IMR-90 (cell line): ENCODE measurements at regions not wholly inside any gene's neighbourhood (a gene's known extent, or its start where the extent isn't known, plus 50 kb on each side); places are given as distances from the start of the nearest gene placed in this dataset.

Experiments
- ATAC-seq: fragments of 200-7000 bp; cut with Tn5 transposase; 2 replicates; pipeline ENCODE4 v1.9.1; 2020; ENCODE audit warnings: low read depth, mild to moderate bottlenecking, moderate library complexity
- BruUV-seq: library from RNA; stranded (reverse); fragments of 400-500 nt; replicated peaks from 2 replicates; lab custom pipeline; 2021; lab: Mats Ljungman, UMichigan
- CTCF ChIA-PET: fragments of 300-600 bp; formaldehyde crosslinking; extraction: SDS; loops from one replicate; lab custom pipeline; 2021; ENCODE audit warnings: antibody characterized with exemption; lab: Yijun Ruan, JAX
- POLR2A ChIA-PET: fragments of 300-600 bp; sonication (Branson Sonifier 250); formaldehyde crosslinking; loops from one replicate; lab custom pipeline; 2022; ENCODE audit warnings: antibody characterized with exemption; ENCODE audit not compliant: unreplicated experiment; lab: Charles Lee
- DNase-seq: peaks from one replicate; pipeline ENCODE4 v3.0.0; 2013
- H2AFZ ChIP-seq: replicated peaks from 2 replicates; pipeline ENCODE3; 2013; ENCODE audit warnings: low read length, mild to moderate bottlenecking; ENCODE audit not compliant: poor library complexity
- H2AK5ac ChIP-seq: 2 replicates; pipeline ENCODE4 v1.6.1; 2013; ENCODE audit warnings: low read depth, low read length, inconsistent platforms
- H2AK9ac ChIP-seq: replicated peaks from 2 replicates; pipeline ENCODE3; 2013; ENCODE audit warnings: mild to moderate bottlenecking, low read depth, low read length, moderate library complexity; ENCODE audit not compliant: poor library complexity
- H2BK120ac ChIP-seq: 2 replicates; pipeline ENCODE4 v1.6.1; 2013; ENCODE audit warnings: low read depth, low read length, inconsistent platforms
- H2BK15ac ChIP-seq: 3 replicates; pipeline ENCODE4 v1.6.1; 2013; ENCODE audit warnings: low read depth, low read length, inconsistent platforms
- H2BK20ac ChIP-seq: 2 replicates; pipeline ENCODE4 v1.6.1; 2013; ENCODE audit warnings: low read depth, mild to moderate bottlenecking, inconsistent platforms, low read length, moderate library complexity
- H2BK5ac ChIP-seq: 2 replicates; pipeline ENCODE4 v1.6.1; 2013; ENCODE audit warnings: mild to moderate bottlenecking, low read depth, low read length, inconsistent platforms; ENCODE audit not compliant: poor library complexity, severe bottlenecking
- H3K14ac ChIP-seq: replicated peaks from 2 replicates; pipeline ENCODE4 v1.6.1; 2013; ENCODE audit warnings: low read depth, low read length, inconsistent platforms
- H3K18ac ChIP-seq: 2 replicates; pipeline ENCODE4 v1.6.1; 2013; ENCODE audit warnings: low read depth, low read length, control low read depth
- H3K23ac ChIP-seq: 2 replicates; pipeline ENCODE4 v1.6.1; 2013; ENCODE audit warnings: low read depth, low read length, inconsistent platforms
- H3K27ac ChIP-seq: 2 replicates; pipeline ENCODE4 v1.5.1; 2013; ENCODE audit warnings: mild to moderate bottlenecking, control low read depth, low read length; ENCODE audit not compliant: insufficient read depth
- H3K27me3 ChIP-seq: 2 replicates; pipeline ENCODE4 v1.6.1; 2013; ENCODE audit warnings: low read length; ENCODE audit not compliant: control insufficient read depth, insufficient read depth
- H3K36me3 ChIP-seq: 2 replicates; pipeline ENCODE4 v1.6.1; 2013; ENCODE audit warnings: low read length, mixed read lengths; ENCODE audit not compliant: control insufficient read depth, insufficient read depth
- H3K4ac ChIP-seq: 2 replicates; pipeline ENCODE4 v1.6.1; 2013; ENCODE audit warnings: low read depth, low read length, inconsistent platforms
- H3K4me1 ChIP-seq: 2 replicates; pipeline ENCODE4 v1.6.1; 2013; ENCODE audit warnings: low read length, mixed read lengths; ENCODE audit not compliant: control insufficient read depth, insufficient read depth
- H3K4me2 ChIP-seq: 2 replicates; pipeline ENCODE4 v1.6.1; 2013; ENCODE audit warnings: low read depth, mild to moderate bottlenecking, control low read depth, low read length, moderate library complexity
- H3K4me3 ChIP-seq: 2 replicates; pipeline ENCODE4 v1.5.1; 2013; ENCODE audit warnings: low read depth, mild to moderate bottlenecking, control low read depth, low read length, moderate library complexity; ENCODE audit not compliant: insufficient read depth
- H3K56ac ChIP-seq: 2 replicates; pipeline ENCODE4 v1.6.1; 2013; ENCODE audit warnings: low read length, inconsistent platforms; ENCODE audit not compliant: insufficient read depth; ENCODE audit errors: extremely low read depth
- H3K79me1 ChIP-seq, 2 experiments: 2 replicates each; pipeline ENCODE4 v1.6.1; 2013; ENCODE audit warnings: low read length in 2 of 2, inconsistent platforms in 1 of 2, low read depth in 1 of 2
- H3K9ac ChIP-seq: 2 replicates; pipeline ENCODE4 v1.6.1; 2013; ENCODE audit warnings: low read depth, low read length, control low read depth
- H3K9me1 ChIP-seq: 2 replicates; pipeline ENCODE4 v1.6.1; 2013; ENCODE audit warnings: low read length, inconsistent platforms; ENCODE audit not compliant: insufficient read depth
- H3K9me3 ChIP-seq: 2 replicates; pipeline ENCODE4 v1.6.1; 2013; ENCODE audit warnings: low read length; ENCODE audit not compliant: control insufficient read depth, insufficient read depth
- H4K20me1 ChIP-seq: 2 replicates; pipeline ENCODE4 v1.6.1; 2013; ENCODE audit warnings: low read length, inconsistent platforms; ENCODE audit not compliant: insufficient read depth
- H4K5ac ChIP-seq: 2 replicates; pipeline ENCODE4 v1.6.1; 2013; ENCODE audit warnings: mild to moderate bottlenecking, low read depth, low read length, control low read depth
- H4K8ac ChIP-seq, 2 experiments: 2 replicates each; pipeline ENCODE4 v1.6.1; 2013; ENCODE audit warnings: low read depth in 2 of 2, low read length in 2 of 2, control low read depth in 1 of 2, inconsistent platforms in 1 of 2
- H4K91ac ChIP-seq: 2 replicates; pipeline ENCODE4 v1.6.1; 2013; ENCODE audit warnings: low read depth, low read length, inconsistent platforms; ENCODE audit not compliant: insufficient read depth
- BHLHE40 ChIP-seq: fragments of 150-350 bp; IDR thresholded peaks from 2 replicates; pipeline ENCODE4 v1.6.1; 2016; ENCODE audit warnings: mild to moderate bottlenecking, low read depth, low read length
- CEBPB ChIP-seq: IDR thresholded peaks from 2 replicates; pipeline ENCODE4 v1.6.1; 2012; ENCODE audit warnings: low read depth, low read length, improper control_type of control experiment
- CHD1 ChIP-seq: IDR thresholded peaks from 2 replicates; pipeline ENCODE4 v1.6.1; 2012; ENCODE audit warnings: low read depth, low read length, improper control_type of control experiment
- CTCF ChIP-seq: conservative IDR thresholded peaks from 2 replicates; pipeline ENCODE4 v1.5.1; 2012; ENCODE audit warnings: mild to moderate bottlenecking, low read depth, low read length, improper control_type of control experiment
- ELK1 ChIP-seq: fragments of 150-350 bp; IDR thresholded peaks from 2 replicates; pipeline ENCODE4 v1.6.1; 2016; ENCODE audit warnings: low read depth, mild to moderate bottlenecking, low read length, moderate library complexity, borderline replicate concordance
- FOS ChIP-seq: fragments of 150-350 bp; IDR thresholded peaks from 2 replicates; pipeline ENCODE4 v1.6.1; 2016; ENCODE audit warnings: low read depth, low read length
- MAFK ChIP-seq: IDR thresholded peaks from 2 replicates; pipeline ENCODE4 v1.6.1; 2012; ENCODE audit warnings: low read depth, low read length, improper control_type of control experiment
- MAZ ChIP-seq: IDR thresholded peaks from 2 replicates; pipeline ENCODE4 v1.6.1; 2012; ENCODE audit warnings: low read depth, mild to moderate bottlenecking, low read length, improper control_type of control experiment, moderate library complexity, borderline replicate concordance
- MXI1 ChIP-seq: IDR thresholded peaks from 2 replicates; pipeline ENCODE4 v1.6.1; 2012; ENCODE audit warnings: low read depth, mild to moderate bottlenecking, low read length, moderate library complexity, borderline replicate concordance
- NFE2L2 ChIP-seq: fragments of 150-350 bp; IDR thresholded peaks from 2 replicates; pipeline ENCODE4 v1.6.1; 2016; ENCODE audit warnings: low read depth, mild to moderate bottlenecking, low read length
- POLR2A ChIP-seq: IDR thresholded peaks from 2 replicates; pipeline ENCODE4 v1.6.1; 2012; ENCODE audit warnings: mild to moderate bottlenecking, low read depth, low read length
- RAD21 ChIP-seq: IDR thresholded peaks from 2 replicates; pipeline ENCODE4 v1.6.1; 2012; ENCODE audit warnings: low read length, improper control_type of control experiment
- RCOR1 ChIP-seq: IDR thresholded peaks from 2 replicates; pipeline ENCODE4 v1.6.1; 2012; ENCODE audit warnings: mild to moderate bottlenecking, low read length, improper control_type of control experiment; ENCODE audit not compliant: insufficient replicate concordance
- RFX5 ChIP-seq: IDR thresholded peaks from 2 replicates; pipeline ENCODE4 v1.8.0; 2012; ENCODE audit warnings: low read depth, mild to moderate bottlenecking, low read length, moderate library complexity
- SMC3 ChIP-seq: fragments of 150-350 bp; IDR thresholded peaks from 2 replicates; pipeline ENCODE4 v1.6.1; 2016; ENCODE audit warnings: low read depth, mild to moderate bottlenecking, antibody characterized with exemption, low read length, moderate library complexity
- USF2 ChIP-seq: fragments of 150-350 bp; IDR thresholded peaks from 2 replicates; pipeline ENCODE4 v1.6.1; 2017; ENCODE audit warnings: mild to moderate bottlenecking, antibody characterized with exemption, low read length, low read depth
- WGBS, 2 experiments: methylation state at CpG; one replicate each; pipeline versions ENCODE4 v1.1.5 to v1.1.7; 2013; ENCODE audit warnings: missing lambda C conversion rate in 2 of 2; ENCODE audit not compliant: insufficient read length in 1 of 2; ENCODE audit errors: extremely low coverage in 2 of 2; 5-methylcytosine and 5-hydroxymethylcytosine counted together
- dilution Hi-C: fragments of 300-500 bp; cut with HindIII; formaldehyde crosslinking; loops from one replicate; pipeline ENCODE4 v1.14.3; 2018; ENCODE audit warnings: low sequenced_read_pairs; ENCODE audit not compliant: unreplicated experiment
- in situ Hi-C: fragments of 300-500 bp; cut with MboI; formaldehyde crosslinking; loops from 3 replicates; pipeline ENCODE4 v1.14.3; 2019; ENCODE audit warnings: low sequenced_read_pairs, inconsistent platforms, mixed read lengths
- intact Hi-C: fragments of 100-400 bp; cut with micrococcal nuclease; formaldehyde crosslinking; loops from 2 replicates; pipeline ENCODE4 v1.10.0; 2022

GRCh38 chr16:87015021-87015420 is 302.2 kb downstream of the C16orf95 start:
- no peak overlapping the region for H3K18ac ChIP-seq
- no peaks in the 10 kb centered on the region for H3K36me3 ChIP-seq
- H3K4me2 ChIP-seq: no peak overlapping the region
- H4K91ac ChIP-seq: no peak overlapping the region
- BruUV-seq: no TSS peak
- H3K9me3 ChIP-seq: no peaks in the 10 kb centered on the region
- H2BK15ac ChIP-seq: no peak overlapping the region
- no peak overlapping the region for H3K9ac ChIP-seq
- TF ChIP-seq FOS (no peak), CTCF (no peak), NFE2L2 (no peak), ELK1 (no peak), MAFK (no peak), BHLHE40 (no peak), POLR2A (no peak), CEBPB (no peak; the same call in 1 of the 2 replicates), RFX5 (no peak), MXI1 (no peak), MAZ (no peak), CHD1 (no peak), RCOR1 (no peak), SMC3 (no peak), RAD21 (no peak), USF2 (no peak)
- no peak overlapping the region for H2BK20ac ChIP-seq
- POLR2A ChIA-PET: no interaction called here
- no peak overlapping the region for H2AK9ac ChIP-seq
- no peak overlapping the region for H3K56ac ChIP-seq
- H3K9me1 ChIP-seq: no peaks in the 10 kb centered on the region
- no peak overlapping the region for H2AK5ac ChIP-seq
- no peak overlapping the region for H3K4me3 ChIP-seq
- H3K23ac ChIP-seq: no peak overlapping the region
- no peak overlapping the region for H3K27ac ChIP-seq
- H4K5ac ChIP-seq: no peak overlapping the region
- intact Hi-C loops: no loop called here
- peak; percentile 11 for DNase-seq
- dilution Hi-C loops: no loop called here
- 100% methylated on average over 5 of the region's 5 CpGs; no CpG with 5 or more reads in 1 of the 2 experiments for WGBS, 2 experiments
- no peak overlapping the region for H4K8ac ChIP-seq
- no peak overlapping the region for H2BK120ac ChIP-seq
- in situ Hi-C loops: no loop called here
- no peaks in the 10 kb centered on the region for H3K79me1 ChIP-seq
- no peak overlapping the region for H3K14ac ChIP-seq
- ATAC-seq: no peak
- H3K4ac ChIP-seq: no peak overlapping the region
- no peak overlapping the region for H2BK5ac ChIP-seq
- H4K20me1 ChIP-seq: no peaks in the 10 kb centered on the region
- 0 out of 2 replicates have a peak, but pooled peaks cover 1% of the 10 kb centered on the region for H3K4me1 ChIP-seq
- CTCF ChIA-PET: no interaction called here
- H2AFZ ChIP-seq: peak overlapping the region; percentile 55
- 0 out of 2 replicates have a peak, but pooled peaks cover 2% of the 10 kb centered on the region for H3K27me3 ChIP-seq
